HG02642 (cell line): ENCODE measurements at regions not wholly inside any gene's neighbourhood (a gene's known extent, or its start where the extent isn't known, plus 50 kb on each side); places are given as distances from the start of the nearest gene placed in this dataset.

ENCODE experiments used
- ATAC-seq: cut with Tn5 transposase; IDR thresholded peaks from one replicate; pipeline ENCODE4 v1.9.1; 2021; ENCODE audit warnings: mild to moderate bottlenecking; ENCODE audit not compliant: unreplicated experiment, poor library complexity

- ATAC-seq = no peak
Observed at GRCh38 chr1:83531521-83532309, 467.2 kb downstream of the TTLL7 start.

- no peak for ATAC-seq
Observed at GRCh38 chr1:83530506-83530905, 468.4 kb downstream of the TTLL7 start.

DNA sequence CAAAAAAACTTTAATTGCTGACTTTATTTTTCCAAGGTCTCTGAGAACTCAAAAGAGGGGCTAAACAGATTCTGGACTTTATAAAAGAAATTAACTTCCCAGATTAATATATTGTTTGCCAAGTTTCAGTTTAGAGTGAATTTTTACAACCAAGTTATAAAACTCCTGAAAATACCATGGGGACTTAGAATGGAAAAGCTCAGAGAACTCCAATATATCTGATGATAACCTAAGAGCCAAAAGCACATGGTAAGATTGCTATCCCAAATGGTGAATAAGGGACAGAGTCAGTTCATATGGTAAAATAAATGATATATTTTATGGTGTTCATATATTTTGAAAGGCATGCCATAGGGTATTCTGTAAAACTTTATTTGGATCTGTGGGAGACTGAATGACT lies 470.9 kb downstream of the TTLL7 start:
- ATAC-seq = no peak

- ATAC-seq = no peak
Observed at GRCh38 chr1:83520797-83521196, 478.1 kb downstream of the TTLL7 start.

- no peak for ATAC-seq
Observed at GRCh38 chr1:83516369-83516768, 482.6 kb downstream of the TTLL7 start.

DNA sequence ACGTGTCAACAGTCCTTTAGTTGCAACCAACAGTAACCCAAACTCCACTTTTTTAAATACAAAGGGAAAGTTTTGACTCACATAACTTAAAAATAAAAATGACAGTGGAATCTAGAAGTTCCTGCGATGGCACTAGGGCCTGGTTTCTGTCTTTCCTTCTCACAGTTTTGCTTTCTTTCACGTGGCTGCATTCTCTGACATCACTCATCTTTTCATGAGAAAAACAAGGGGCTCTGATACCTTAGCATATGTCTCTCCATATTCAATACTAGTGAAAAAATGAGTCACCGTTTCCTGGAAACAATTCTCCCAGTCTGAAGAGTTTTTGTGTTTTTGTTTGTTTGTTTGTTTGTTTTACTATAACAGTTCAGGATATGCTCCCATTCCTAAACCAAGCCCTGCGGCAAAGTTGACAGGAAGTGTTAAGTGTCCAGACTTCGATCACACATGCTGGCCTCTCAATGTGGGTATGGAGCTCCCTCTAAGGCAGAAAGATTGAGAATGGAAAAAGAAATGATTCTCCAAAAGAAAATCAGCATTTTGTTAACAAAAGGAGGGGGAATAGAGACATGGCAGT lies 483.3 kb downstream of the TTLL7 start:
- ATAC-seq = no peak

DNA sequence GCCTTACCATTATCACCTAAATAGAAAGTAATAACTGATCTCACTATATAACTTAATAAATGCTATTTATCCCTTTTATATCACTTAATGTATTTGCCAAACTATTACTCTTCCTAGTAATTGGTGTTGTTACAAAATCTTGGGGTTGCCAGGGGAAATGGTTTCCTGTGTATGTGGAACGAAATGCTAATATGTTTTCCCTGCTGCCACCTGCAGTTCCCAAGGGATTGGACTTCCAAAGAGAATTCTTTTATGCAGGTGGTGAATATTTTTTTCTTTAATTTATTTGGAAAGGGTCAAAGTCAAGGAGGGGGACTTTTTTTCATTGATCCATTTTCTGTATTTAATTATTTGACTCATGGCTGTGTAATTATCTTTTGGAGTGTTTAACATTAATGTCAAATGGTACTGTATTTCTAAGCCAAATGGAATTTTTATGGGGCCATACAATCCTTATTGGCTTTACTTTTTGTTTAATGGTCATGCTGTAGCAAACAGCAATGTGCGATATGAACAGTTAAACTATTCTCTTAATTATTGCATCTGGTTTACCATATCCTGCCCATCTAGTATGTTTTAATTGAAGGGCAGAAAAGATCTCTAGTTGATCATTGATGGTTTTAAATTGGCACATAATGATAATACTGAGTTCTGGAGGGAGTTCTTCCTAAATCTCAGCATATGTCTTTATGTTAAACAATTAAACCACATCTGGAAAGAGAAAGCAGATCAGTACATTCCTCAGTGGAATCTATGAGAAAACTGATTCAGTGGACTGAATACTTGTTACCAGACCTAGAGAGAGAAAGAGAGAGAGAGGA lies 486.3 kb downstream of the TTLL7 start:
- no peak for ATAC-seq

DNA sequence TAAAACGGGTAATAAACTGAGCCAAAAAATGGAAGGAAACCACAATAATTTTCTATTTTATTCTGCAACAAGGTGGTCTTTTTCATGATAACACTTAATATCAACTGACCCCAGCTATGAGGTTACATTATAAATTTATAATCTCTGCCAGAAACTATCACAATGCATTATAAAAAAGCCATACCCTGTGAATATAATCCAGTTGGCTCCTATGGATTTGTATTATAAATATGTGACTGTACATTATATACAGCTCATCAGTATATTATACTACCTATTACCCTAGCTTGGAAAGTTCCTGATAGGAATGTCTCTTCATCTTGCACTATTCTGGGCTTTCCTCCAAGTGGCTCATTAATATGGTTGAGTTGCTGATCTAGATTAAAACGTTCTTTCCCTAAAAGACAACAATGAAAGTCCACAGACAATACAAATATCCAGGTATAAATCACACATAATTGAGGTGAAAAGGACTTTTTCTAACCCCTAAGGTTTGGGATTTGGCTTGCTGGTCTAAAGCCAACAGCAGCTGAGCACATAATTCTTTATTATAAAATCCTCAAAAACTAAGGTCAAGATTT lies 487.7 kb downstream of the TTLL7 start:
- no peak for ATAC-seq

GRCh38 chr1:83509301-83509781 lies 489.6 kb downstream of the TTLL7 start:
- no peak for ATAC-seq

DNA sequence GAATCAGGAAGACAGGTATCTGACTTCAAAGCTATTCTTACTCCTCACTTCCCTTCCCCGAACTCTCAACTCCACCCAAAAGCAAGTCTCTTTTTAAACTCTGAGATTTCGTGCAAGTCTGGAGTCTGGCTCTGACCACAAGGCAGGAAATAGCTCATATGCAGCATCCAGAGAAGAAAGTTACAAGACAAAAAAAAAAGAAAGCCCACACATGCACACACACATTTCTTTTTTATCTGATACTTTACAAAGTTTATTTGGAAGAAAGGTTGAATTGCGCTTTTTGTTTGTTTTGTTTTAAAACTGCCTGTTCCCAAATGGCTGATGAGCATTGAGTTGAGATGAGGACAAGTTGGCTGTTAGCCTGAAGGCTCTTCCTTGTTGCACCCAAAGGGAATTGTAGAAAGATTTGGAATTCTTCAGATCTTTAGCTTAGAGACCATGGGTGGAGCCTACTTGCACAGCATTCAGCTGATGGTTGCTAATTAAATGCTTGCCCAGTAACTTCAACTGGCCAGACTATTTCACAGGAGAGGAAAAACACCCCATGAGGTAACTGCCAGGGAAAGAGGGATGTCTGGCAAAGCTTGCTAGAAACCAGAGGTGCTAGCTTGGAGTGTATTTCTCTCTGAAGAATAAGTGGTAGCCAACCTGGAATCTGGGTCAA lies 490.3 kb downstream of the TTLL7 start:
- ATAC-seq = peak; percentile 96

GRCh38 chr1:83505148-83505547 lies 493.8 kb downstream of the TTLL7 start:
- ATAC-seq = no peak

DNA sequence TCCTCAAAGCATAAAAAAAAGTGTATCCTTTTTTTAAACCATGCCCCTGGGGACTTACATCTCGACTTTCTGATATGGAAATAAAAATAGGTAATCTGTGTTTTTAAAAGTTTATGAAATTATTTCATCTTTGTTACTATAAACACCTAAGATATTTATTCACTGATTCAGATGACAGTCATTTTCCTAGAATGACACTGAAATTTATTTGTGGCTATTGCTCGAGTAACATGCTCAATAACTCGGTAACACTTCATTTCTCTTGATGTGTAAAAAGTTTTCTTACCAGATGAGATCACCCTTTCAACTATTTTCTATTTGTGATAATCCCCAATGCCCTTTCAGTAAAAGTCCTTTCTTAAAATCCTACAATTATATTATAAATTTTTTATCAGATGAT lies 495.8 kb downstream of the TTLL7 start:
- ATAC-seq = no peak

DNA sequence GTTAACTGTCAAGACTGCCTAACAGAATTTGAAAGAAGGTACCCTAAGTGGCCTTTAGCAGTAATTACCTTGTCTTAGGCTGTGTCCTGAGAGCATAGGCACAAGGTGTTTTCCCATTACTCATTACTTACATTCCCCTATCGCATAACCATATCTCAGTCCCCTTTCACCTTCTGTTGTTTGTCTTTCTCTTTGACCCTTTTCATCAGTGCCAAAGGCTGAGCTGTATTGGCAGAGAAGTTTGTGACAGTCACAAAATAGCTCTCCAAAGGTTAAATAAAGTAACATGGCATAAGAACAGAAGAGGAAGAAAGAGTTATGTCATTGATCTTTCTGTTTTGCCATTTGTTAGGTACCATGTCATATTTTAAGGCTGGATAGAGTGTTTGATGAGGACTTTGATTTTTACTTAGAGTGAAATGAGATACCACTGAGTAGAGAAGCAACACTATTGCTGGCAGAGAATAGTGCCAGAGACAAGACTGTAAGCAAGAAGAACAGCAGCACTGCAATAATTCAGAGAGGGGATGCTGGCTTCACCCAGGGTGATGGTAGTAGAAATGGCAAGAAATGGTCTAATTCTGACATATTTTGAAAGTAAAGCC lies 497.8 kb downstream of the TTLL7 start:
- peak; percentile 91 for ATAC-seq

GRCh38 chr1:83500531-83500930 lies 498.4 kb downstream of the TTLL7 start:
- no peak for ATAC-seq

- peak; percentile 52 for ATAC-seq
Observed at GRCh38 chr1:83499998-83500397, 498.9 kb downstream of the TTLL7 start.

DNA sequence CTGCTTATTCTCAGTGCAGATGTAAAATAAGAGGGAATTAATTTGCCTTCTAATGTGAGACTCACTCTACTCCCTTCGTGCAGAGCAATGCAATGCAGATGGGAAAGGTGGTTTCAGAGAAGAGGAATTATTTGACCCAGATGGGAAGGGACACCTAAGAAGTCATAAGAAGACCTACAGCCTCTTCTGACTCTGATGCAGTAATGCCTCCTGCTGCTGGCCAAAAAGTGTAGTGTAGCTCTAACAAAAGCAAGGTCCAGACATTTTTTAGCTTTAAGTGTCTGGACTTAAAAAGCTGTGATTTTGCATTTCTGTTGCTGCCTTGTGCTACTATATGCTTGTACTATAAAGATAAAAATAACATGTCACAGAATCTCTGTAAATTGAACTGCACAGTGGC lies 501.4 kb downstream of the TTLL7 start:
- ATAC-seq = no peak

DNA sequence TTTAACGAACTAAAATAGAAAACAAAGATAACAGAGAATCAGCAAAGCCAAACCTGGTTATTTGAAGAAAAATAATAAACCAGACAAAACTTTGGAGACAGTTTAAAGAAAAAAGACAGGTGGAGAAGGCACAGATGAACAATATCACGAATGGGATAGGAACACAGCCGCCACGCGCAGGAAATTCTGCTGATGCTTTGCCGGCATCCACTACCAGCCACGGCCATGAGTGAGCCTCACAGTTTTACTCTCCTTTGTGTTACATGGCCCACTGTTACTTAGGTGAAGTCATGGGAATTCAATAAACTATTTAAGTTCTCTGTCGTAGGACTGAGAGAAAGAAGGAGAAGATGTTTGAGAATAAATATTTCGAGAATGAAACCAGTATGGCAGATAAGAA lies 503.4 kb downstream of the TTLL7 start:
- ATAC-seq = no peak

- ATAC-seq = no peak
Observed at GRCh38 chr1:83493633-83494032, 505.3 kb downstream of the TTLL7 start.

DNA sequence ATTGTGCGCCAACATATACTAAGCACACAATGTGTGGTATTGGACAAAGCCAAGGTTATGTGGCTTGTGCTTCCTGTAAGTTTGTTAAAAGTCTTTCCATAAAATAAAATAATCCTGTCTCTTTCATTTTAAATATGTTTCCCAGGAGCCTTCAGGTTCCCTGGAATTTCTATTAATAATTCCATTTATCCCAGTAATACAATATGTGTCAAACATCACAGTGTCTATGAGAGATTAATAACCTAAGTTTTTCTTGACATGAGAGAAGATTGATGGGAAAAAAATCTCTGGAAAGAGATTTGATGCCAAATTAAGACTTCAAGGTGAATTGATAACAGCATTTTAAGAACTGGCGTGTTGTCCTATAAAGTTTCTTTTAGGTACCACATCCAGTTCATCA lies 507.0 kb downstream of the TTLL7 start:
- no peak for ATAC-seq

DNA sequence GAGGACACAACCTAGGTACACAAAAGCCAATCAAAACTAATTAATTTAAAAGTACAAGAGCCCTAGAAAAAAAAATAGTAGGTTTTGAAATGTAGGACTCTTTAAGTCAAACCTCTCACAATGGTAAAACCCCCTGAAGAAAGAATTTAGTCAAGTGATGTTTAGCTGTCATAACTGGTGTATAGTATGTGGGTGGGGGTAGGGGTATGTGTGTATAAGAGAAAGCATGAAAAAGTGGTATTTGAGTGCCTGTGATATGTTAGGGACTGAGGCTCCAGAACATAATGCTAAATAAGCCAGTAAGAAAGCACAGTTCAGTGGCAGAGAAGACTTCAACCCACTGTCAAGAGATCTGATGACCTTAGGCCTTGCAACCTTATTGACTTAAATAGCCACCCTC lies 507.9 kb downstream of the TTLL7 start:
- ATAC-seq = no peak
